NCI-H526 treated with DMSO at 0.1 percent for 48 hours (cell line): ENCODE measurements at regions not wholly inside any gene's neighbourhood (a gene's known extent, or its start where the extent isn't known, plus 50 kb on each side); places are given as distances from the start of the nearest gene placed in this dataset.

Experiments
- DNase-seq: peaks from one replicate; lab custom pipeline; 2025; lab: John Stamatoyannopoulos, UW

GRCh38 chr7:155360495-155361345 is 63.0 kb downstream of the INSIG1 start:
- no peak for DNase-seq

GRCh38 chr7:155361346-155361680 is 63.6 kb downstream of the INSIG1 start:
- DNase-seq: no peak

GRCh38 chr7:155361947-155362346 is 64.3 kb downstream of the INSIG1 start:
- DNase-seq: no peak

- DNase-seq: no peak
These were observed 64.9 kb downstream of the INSIG1 start for GRCh38 chr7:155362380-155363145.

GRCh38 chr7:155363146-155363539 is 65.5 kb downstream of the INSIG1 start:
- DNase-seq: no peak

GRCh38 chr7:155363852-155364600 is 66.3 kb downstream of the INSIG1 start:
- no peak for DNase-seq

- DNase-seq: no peak
These were observed 67.6 kb downstream of the INSIG1 start for GRCh38 chr7:155365146-155365874.

GRCh38 chr7:155368894-155369600 is 71.4 kb downstream of the INSIG1 start:
- no peak for DNase-seq

- no peak for DNase-seq
These were observed 72.1 kb downstream of the INSIG1 start for GRCh38 chr7:155369766-155370165.

- no peak for DNase-seq
These were observed 73.7 kb downstream of the INSIG1 start for GRCh38 chr7:155371331-155371883.

- no peak for DNase-seq
These were observed 74.5 kb downstream of the INSIG1 start for GRCh38 chr7:155371884-155372781.

- DNase-seq: no peak
These were observed 75.2 kb downstream of the INSIG1 start for GRCh38 chr7:155372782-155373358.

- DNase-seq: no peak
These were observed 75.9 kb downstream of the INSIG1 start for GRCh38 chr7:155373359-155374273.

GRCh38 chr7:155374276-155375252 is 76.9 kb downstream of the INSIG1 start:
- no peak for DNase-seq

GRCh38 chr7:155375337-155376277 is 77.9 kb downstream of the INSIG1 start:
- DNase-seq: no peak
